Mesendoderm (in vitro differentiated cells): ENCODE measurements at regions not wholly inside any gene's neighbourhood (a gene's known extent, or its start where the extent isn't known, plus 50 kb on each side); places are given as distances from the start of the nearest gene placed in this dataset.

Source experiments
- DNase-seq: peaks from one replicate; pipeline ENCODE4 v3.0.0; 2013
- H2AK5ac ChIP-seq: 2 replicates; pipeline ENCODE4 v1.6.1; 2013; ENCODE audit warnings: low read length, inconsistent platforms
- H2BK120ac ChIP-seq: 2 replicates; pipeline ENCODE4 v1.6.1; 2013; ENCODE audit warnings: low read depth, mild to moderate bottlenecking, low read length, moderate library complexity, mixed read lengths
- H2BK15ac ChIP-seq: replicated peaks from 2 replicates; pipeline ENCODE4 v1.6.1; 2013; ENCODE audit warnings: low read depth, mild to moderate bottlenecking, moderate library complexity
- H2BK5ac ChIP-seq: 2 replicates; pipeline ENCODE4 v1.6.1; 2013; ENCODE audit warnings: low read length, inconsistent platforms
- H3K18ac ChIP-seq: 2 replicates; pipeline ENCODE4 v1.6.1; 2013; ENCODE audit warnings: mild to moderate bottlenecking, low read length, mixed read lengths
- H3K23ac ChIP-seq: one replicate; pipeline ENCODE4 v1.6.1; 2013; ENCODE audit warnings: low read length
- H3K27ac ChIP-seq: 2 replicates; pipeline ENCODE4 v1.5.1; 2013; ENCODE audit warnings: low read depth, mild to moderate bottlenecking, inconsistent platforms, low read length, moderate library complexity
- H3K27me3 ChIP-seq: 2 replicates; pipeline ENCODE4 v1.6.1; 2013; ENCODE audit warnings: low read length, control low read depth, mild to moderate bottlenecking, inconsistent platforms; ENCODE audit not compliant: insufficient read depth, poor library complexity
- H3K36me3 ChIP-seq: 2 replicates; pipeline ENCODE4 v1.6.1; 2013; ENCODE audit warnings: low read length, inconsistent platforms; ENCODE audit not compliant: control insufficient read depth, insufficient read depth
- H3K4ac ChIP-seq: one replicate; pipeline ENCODE4 v1.6.1; 2013; ENCODE audit warnings: low read depth, mild to moderate bottlenecking, low read length, moderate library complexity
- H3K4me1 ChIP-seq: 2 replicates; pipeline ENCODE4 v1.6.1; 2013; ENCODE audit warnings: low read depth, low read length, inconsistent platforms; ENCODE audit not compliant: control insufficient read depth
- H3K4me2 ChIP-seq: 2 replicates; pipeline ENCODE4 v1.6.1; 2013; ENCODE audit warnings: low read length
- H3K4me3 ChIP-seq: 2 replicates; pipeline ENCODE4 v1.5.1; 2013; ENCODE audit warnings: mild to moderate bottlenecking, low read length
- H3K56ac ChIP-seq: one replicate; pipeline ENCODE4 v1.6.1; 2013; ENCODE audit warnings: low read length
- H3K79me1 ChIP-seq: 2 replicates; pipeline ENCODE4 v1.6.1; 2013; ENCODE audit warnings: low read length, inconsistent platforms
- H3K79me2 ChIP-seq: 2 replicates; pipeline ENCODE4 v1.6.1; 2013; ENCODE audit warnings: mild to moderate bottlenecking, low read length; ENCODE audit not compliant: control insufficient read depth, insufficient read depth
- H3K9ac ChIP-seq: 2 replicates; pipeline ENCODE4 v1.6.1; 2013; ENCODE audit warnings: low read length, inconsistent platforms
- H4K5ac ChIP-seq: one replicate; pipeline ENCODE4 v1.6.1; 2013; ENCODE audit warnings: low read length
- H4K8ac ChIP-seq: one replicate; pipeline ENCODE4 v1.6.1; 2013; ENCODE audit warnings: low read depth, mild to moderate bottlenecking, control low read depth, low read length, moderate library complexity
- WGBS: extraction: QIAGEN DNeasy Blood & Tissue Kit; methylation state at CpG from one replicate; pipeline ENCODE4 v1.1.7; 2013; ENCODE audit warnings: low lambda C conversion rate, missing lambda C conversion rate; ENCODE audit not compliant: insufficient coverage; ENCODE audit errors: extremely low coverage; 5-methylcytosine and 5-hydroxymethylcytosine counted together

- H3K79me2 ChIP-seq, result no peaks in the 10 kb centered on the region
- H3K36me3 ChIP-seq, result peaks cover 2% of the 10 kb centered on the region
- no peak overlapping the region for H2BK5ac ChIP-seq
- H3K79me1 ChIP-seq, result no peaks in the 10 kb centered on the region
- H2BK15ac ChIP-seq, result no peak overlapping the region
- H3K27ac ChIP-seq, result no peak overlapping the region
- H3K4ac ChIP-seq, result no peak overlapping the region
- H3K4me2 ChIP-seq, result no peak overlapping the region
- H3K23ac ChIP-seq, result no peak overlapping the region
- no peak overlapping the region for H4K5ac ChIP-seq
- no peak overlapping the region for H3K56ac ChIP-seq
- H3K27me3 ChIP-seq, result no peaks in the 10 kb centered on the region
- H2AK5ac ChIP-seq, result no peak overlapping the region
- no CpG with 5 or more reads among the region's 5 CpGs for WGBS
- H4K8ac ChIP-seq, result no peak overlapping the region
- H2BK120ac ChIP-seq, result no peak overlapping the region
- no peaks in the 10 kb centered on the region for H3K4me1 ChIP-seq
- H3K18ac ChIP-seq, result no peak overlapping the region
- no peak for DNase-seq
- H3K4me3 ChIP-seq, result no peak overlapping the region
- no peak overlapping the region for H3K9ac ChIP-seq
These were observed 125.3 kb downstream of the DISP1 start for GRCh38 chr1:222940095-222940494.

- Histone ChIP-seq H3K79me1 (no peaks in the 10 kb centered on the region), H3K27me3 (no peaks in the 10 kb centered on the region), H2BK120ac (no peak overlapping the region), H3K18ac (no peak overlapping the region), H4K5ac (no peak overlapping the region), H3K56ac (no peak overlapping the region), H2BK5ac (no peak overlapping the region), H3K36me3 (peaks cover 2% of the 10 kb centered on the region), H3K4me1 (no peaks in the 10 kb centered on the region), H3K4me3 (no peak overlapping the region), H3K9ac (no peak overlapping the region), H3K79me2 (no peaks in the 10 kb centered on the region), H2AK5ac (no peak overlapping the region), H2BK15ac (no peak overlapping the region), H3K4me2 (no peak overlapping the region), H4K8ac (no peak overlapping the region), H3K4ac (no peak overlapping the region), H3K27ac (no peak overlapping the region), H3K23ac (no peak overlapping the region)
- DNase-seq, result no peak
- WGBS, result no CpG with 5 or more reads among the region's 2 CpGs
These were observed 126.1 kb downstream of the DISP1 start for GRCh38 chr1:222940906-222941305.

- DNase-seq, result no peak
- no peak overlapping the region for H3K4ac ChIP-seq
- no peak overlapping the region for H3K56ac ChIP-seq
- H3K4me3 ChIP-seq, result no peak overlapping the region
- no peak overlapping the region for H2AK5ac ChIP-seq
- no peaks in the 10 kb centered on the region for H3K79me2 ChIP-seq
- H2BK120ac ChIP-seq, result no peak overlapping the region
- H3K27me3 ChIP-seq, result no peaks in the 10 kb centered on the region
- no peak overlapping the region for H3K23ac ChIP-seq
- H3K18ac ChIP-seq, result no peak overlapping the region
- H3K9ac ChIP-seq, result no peak overlapping the region
- peaks cover 2% of the 10 kb centered on the region for H3K36me3 ChIP-seq
- H3K4me1 ChIP-seq, result no peaks in the 10 kb centered on the region
- H4K8ac ChIP-seq, result no peak overlapping the region
- no peak overlapping the region for H2BK5ac ChIP-seq
- no CpG with 5 or more reads among the region's 1 CpG for WGBS
- no peak overlapping the region for H2BK15ac ChIP-seq
- H3K27ac ChIP-seq, result no peak overlapping the region
- no peak overlapping the region for H3K4me2 ChIP-seq
- no peak overlapping the region for H4K5ac ChIP-seq
- H3K79me1 ChIP-seq, result no peaks in the 10 kb centered on the region
These were observed 126.6 kb downstream of the DISP1 start for GRCh38 chr1:222941425-222941824.

- Histone ChIP-seq H2AK5ac (no peak overlapping the region), H3K9ac (no peak overlapping the region), H3K56ac (no peak overlapping the region), H3K4me2 (no peak overlapping the region), H3K27me3 (no peaks in the 10 kb centered on the region), H3K4me3 (no peak overlapping the region), H4K5ac (no peak overlapping the region), H3K4me1 (no peaks in the 10 kb centered on the region), H2BK5ac (no peak overlapping the region), H2BK15ac (no peak overlapping the region), H4K8ac (no peak overlapping the region), H3K79me2 (no peaks in the 10 kb centered on the region), H3K27ac (no peak overlapping the region), H3K18ac (no peak overlapping the region), H3K36me3 (peaks cover 2% of the 10 kb centered on the region), H3K79me1 (no peaks in the 10 kb centered on the region), H2BK120ac (no peak overlapping the region), H3K4ac (no peak overlapping the region), H3K23ac (no peak overlapping the region)
- DNase-seq, result no peak
- WGBS, result no CpG with 5 or more reads among the region's 1 CpG
These were observed 131.6 kb downstream of the DISP1 start for GRCh38 chr1:222946436-222946835.

- Histone ChIP-seq H3K79me2 (no peaks in the 10 kb centered on the region), H2AK5ac (no peak overlapping the region), H4K8ac (no peak overlapping the region), H2BK120ac (no peak overlapping the region), H3K23ac (no peak overlapping the region), H3K56ac (no peak overlapping the region), H3K27me3 (no peaks in the 10 kb centered on the region), H3K79me1 (no peaks in the 10 kb centered on the region), H3K4ac (no peak overlapping the region), H3K4me3 (no peak overlapping the region), H3K36me3 (peaks cover 1% of the 10 kb centered on the region), H3K9ac (no peak overlapping the region), H2BK5ac (no peak overlapping the region), H4K5ac (no peak overlapping the region), H3K27ac (no peak overlapping the region), H3K4me2 (no peak overlapping the region), H3K4me1 (no peaks in the 10 kb centered on the region), H3K18ac (no peak overlapping the region), H2BK15ac (no peak overlapping the region)
- DNase-seq, result no peak
- WGBS, result no CpG with 5 or more reads among the region's 2 CpGs
These were observed 133.2 kb downstream of the DISP1 start for GRCh38 chr1:222948079-222948478.

GRCh38 chr1:222950892-222951291 lies 136.1 kb downstream of the DISP1 start:
- DNase-seq, result no peak
- Histone ChIP-seq H3K27me3 (no peaks in the 10 kb centered on the region), H3K18ac (no peak overlapping the region), H3K36me3 (no peaks in the 10 kb centered on the region), H4K5ac (no peak overlapping the region), H2BK15ac (no peak overlapping the region), H2BK5ac (no peak overlapping the region), H3K23ac (no peak overlapping the region), H3K4me3 (no peak overlapping the region), H3K79me2 (no peaks in the 10 kb centered on the region), H3K56ac (no peak overlapping the region), H3K4me1 (no peaks in the 10 kb centered on the region), H4K8ac (no peak overlapping the region), H3K4ac (no peak overlapping the region), H3K79me1 (no peaks in the 10 kb centered on the region), H3K27ac (no peak overlapping the region), H2AK5ac (no peak overlapping the region), H3K9ac (no peak overlapping the region), H2BK120ac (no peak overlapping the region), H3K4me2 (no peak overlapping the region)
- WGBS, result no CpG with 5 or more reads among the region's 3 CpGs
